ENCODE measurements at regions not wholly inside any gene's neighbourhood (a gene's known extent, or its start where the extent isn't known, plus 50 kb on each side); places are given as distances from the start of the nearest gene placed in this dataset.

GRCh38 chr2:43123486-43123885, 102.9 kb downstream of the ZFP36L2 start:
- TF ChIP-seq CTCF (IDR thresholded peaks at IDR 0.05; ENCODE audit: low read depth, low read length) = no peak
- TF ChIP-seq EZH2phosphoT487 (IDR thresholded peaks at IDR 0.05; ENCODE audit: low read depth) = no peak
